Ascending aorta (tissue), 2 donors: ENCODE measurements at regions not wholly inside any gene's neighbourhood (a gene's known extent, or its start where the extent isn't known, plus 50 kb on each side); places are given as distances from the start of the nearest gene placed in this dataset.

Experiments used
- DNase-seq, 2 donors: peaks; one replicate each; pipeline ENCODE4 v3.0.0-alpha.2; 2019; ENCODE audit warnings: low spot score in 2 of 2
- H3K27ac ChIP-seq, 2 donors: fragments of 200-600 bp; sonication (generic); one replicate each; pipeline ENCODE4 v1.5.1; 2016 to 2017; ENCODE audit warnings: mild to moderate bottlenecking in 1 of 2
- H3K27me3 ChIP-seq: fragments of 200-600 bp; sonication (generic); one replicate; pipeline ENCODE4 v1.5.1; 2017
- H3K36me3 ChIP-seq, 2 donors: fragments of 200-600 bp; sonication (generic); one replicate each; pipeline ENCODE4 v1.5.1; 2016
- H3K4me1 ChIP-seq, 2 donors: fragments of 200-600 bp; sonication (generic); one replicate each; pipeline ENCODE4 v1.5.1; 2016 to 2017; ENCODE audit warnings: mild to moderate bottlenecking in 1 of 2
- H3K4me3 ChIP-seq, 2 donors: fragments of 200-600 bp; sonication (generic); one replicate each; pipeline ENCODE4 v1.5.1; 2016 to 2017; ENCODE audit warnings: mild to moderate bottlenecking in 1 of 2
- H3K9me3 ChIP-seq, 2 donors: fragments of 200-600 bp; sonication (generic); one replicate each; pipeline ENCODE4 v1.5.1; 2016
- CTCF ChIP-seq, 3 experiments: fragments of 200-600 bp in 2 of 3; fragments of 450-650 bp in 1 of 3; sonication (generic) in 2 of 3; IDR thresholded peaks; one replicate each; pipeline ENCODE4 v1.5.1; 2016 to 2019; ENCODE audit warnings: antibody characterized with exemption in 3 of 3, mild to moderate bottlenecking in 1 of 3, moderate library complexity in 1 of 3
- intact Hi-C: fragments of 100-400 bp; cut with DNase I; formaldehyde crosslinking; loops from one replicate; pipeline ENCODE4 v1.15.1; 2023

GRCh38 chr12:125271892-125272291 lies 206.7 kb downstream of the AACS start:
- DNase-seq, result no peak

GRCh38 chr12:125272383-125272933 lies 207.2 kb downstream of the AACS start:
- DNase-seq, result no peak

More at GRCh38 chr12:125271892-125272291, 206.7 kb downstream of the AACS start:
- TF ChIP-seq CTCF (IDR thresholded peaks at IDR 0.05), result no peak
- Histone ChIP-seq H3K4me3 (no peak overlapping the region), H3K36me3 (no peaks in the 10 kb centered on the region), H3K9me3 (no peaks in the 10 kb centered on the region), H3K27me3 (no peaks in the 10 kb centered on the region), H3K4me1 (no peaks in the 10 kb centered on the region), H3K27ac (no peak overlapping the region)
- intact Hi-C loops, result no loop called here

GRCh38 chr12:125276567-125276966 lies 211.3 kb downstream of the AACS start:
- Histone ChIP-seq H3K4me3 (no peak overlapping the region), H3K4me1 (no peaks in the 10 kb centered on the region), H3K27me3 (no peaks in the 10 kb centered on the region), H3K27ac (no peak overlapping the region), H3K9me3 (no peaks in the 10 kb centered on the region), H3K36me3 (no peaks in the 10 kb centered on the region)
- no peak for DNase-seq
- intact Hi-C loops, result no loop called here
- TF ChIP-seq CTCF (IDR thresholded peaks at IDR 0.05), result no peak

More at GRCh38 chr12:125272383-125272933, 207.2 kb downstream of the AACS start:
- no peaks in the 10 kb centered on the region for H3K36me3 ChIP-seq
- intact Hi-C loops, result no loop called here
- H3K4me1 ChIP-seq, result no peaks in the 10 kb centered on the region
- no peak for TF ChIP-seq CTCF (IDR thresholded peaks at IDR 0.05)
- H3K9me3 ChIP-seq, result no peaks in the 10 kb centered on the region
- no peak overlapping the region for H3K4me3 ChIP-seq
- H3K27ac ChIP-seq, result no peak overlapping the region
- no peaks in the 10 kb centered on the region for H3K27me3 ChIP-seq

- Histone ChIP-seq H3K27me3 (no peaks in the 10 kb centered on the region), H3K4me3 (no peak overlapping the region), H3K4me1 (no peaks in the 10 kb centered on the region), H3K27ac (no peak overlapping the region), H3K9me3 (no peaks in the 10 kb centered on the region), H3K36me3 (no peaks in the 10 kb centered on the region)
- intact Hi-C loops, result no loop called here
- no peak for DNase-seq
- no peak for TF ChIP-seq CTCF (IDR thresholded peaks at IDR 0.05)
Observed at GRCh38 chr12:125280482-125281377, 215.5 kb downstream of the AACS start.

- H3K36me3 ChIP-seq, result no peaks in the 10 kb centered on the region
- H3K4me3 ChIP-seq, result no peak overlapping the region
- H3K27ac ChIP-seq, result no peak overlapping the region
- H3K9me3 ChIP-seq, result no peaks in the 10 kb centered on the region
- intact Hi-C loops, result no loop called here
- no peak for TF ChIP-seq CTCF (IDR thresholded peaks at IDR 0.05)
- no peak for DNase-seq
- H3K27me3 ChIP-seq, result no peaks in the 10 kb centered on the region
- no peaks in the 10 kb centered on the region for H3K4me1 ChIP-seq
Observed at GRCh38 chr12:125282921-125283320, 217.7 kb downstream of the AACS start.
